ENCODE measurements at regions not wholly inside any gene's neighbourhood (a gene's known extent, or its start where the extent isn't known, plus 50 kb on each side); places are given as distances from the start of the nearest gene placed in this dataset.
"Not testable (repeated sequence)": the region's sequence is repeated elsewhere in the genome, so short reads cannot be mapped to it uniquely, and the experiment has no call there.

GRCh38 chr2:154583274-154583673, 115.2 kb upstream of the KCNJ3 start:
- not testable (repeated sequence) for H3K9me3 ChIP-seq (ENCODE audit: control insufficient read depth, low read depth, low read length); H3K9ac ChIP-seq (ENCODE audit: low read length); H3K27ac ChIP-seq (ENCODE audit: low read length); H3K4me3 ChIP-seq (ENCODE audit: low read length); H3K36me3 ChIP-seq (ENCODE audit: control insufficient read depth, low read depth, low read length); H3K27me3 ChIP-seq (ENCODE audit: control insufficient read depth, insufficient read depth, low read length)
- H3K4me1 ChIP-seq (ENCODE audit: control insufficient read depth, low read depth, low read length) = peaks cover 41% of the 10 kb centered on the region

GRCh38 chr2:154587739-154588138, 110.8 kb upstream of the KCNJ3 start:
- peaks cover 48% of the 10 kb centered on the region for H3K4me1 ChIP-seq (ENCODE audit: control insufficient read depth, low read depth, low read length)
- H3K36me3 ChIP-seq (ENCODE audit: control insufficient read depth, low read depth, low read length) = no peaks in the 10 kb centered on the region
- no peaks in the 10 kb centered on the region for H3K27me3 ChIP-seq (ENCODE audit: control insufficient read depth, insufficient read depth, low read length)
- no peak overlapping the region for H3K9ac ChIP-seq (ENCODE audit: low read length)
- H3K27ac ChIP-seq (ENCODE audit: low read length) = no peak overlapping the region
- no peak overlapping the region for H3K4me3 ChIP-seq (ENCODE audit: low read length)
- no peaks in the 10 kb centered on the region for H3K9me3 ChIP-seq (ENCODE audit: control insufficient read depth, low read depth, low read length)

- no peaks in the 10 kb centered on the region for H3K9me3 ChIP-seq (ENCODE audit: control insufficient read depth, low read depth, low read length)
- H3K27ac ChIP-seq (ENCODE audit: low read length) = peak overlapping the region; percentile 50
These were observed 109.7 kb upstream of the KCNJ3 start for GRCh38 chr2:154588838-154589237.

GRCh38 chr2:154589514-154589913, 109.0 kb upstream of the KCNJ3 start:
- Histone ChIP-seq H3K4me1 (ENCODE audit: control insufficient read depth, low read depth, low read length) (peaks cover 48% of the 10 kb centered on the region), H3K27me3 (ENCODE audit: control insufficient read depth, insufficient read depth, low read length) (no peaks in the 10 kb centered on the region), H3K36me3 (ENCODE audit: control insufficient read depth, low read depth, low read length) (no peaks in the 10 kb centered on the region), H3K9me3 (ENCODE audit: control insufficient read depth, low read depth, low read length) (no peaks in the 10 kb centered on the region), H3K27ac (ENCODE audit: low read length) (peak overlapping the region; percentile 50), H3K9ac (ENCODE audit: low read length) (peak overlapping the region; percentile 22), H3K4me3 (ENCODE audit: low read length) (peak overlapping the region; percentile 35)

More at GRCh38 chr2:154588838-154589237, 109.7 kb upstream of the KCNJ3 start:
- peaks cover 48% of the 10 kb centered on the region for H3K4me1 ChIP-seq (ENCODE audit: control insufficient read depth, low read depth, low read length)
- H3K4me3 ChIP-seq (ENCODE audit: low read length) = peak overlapping the region; percentile 35
- H3K27me3 ChIP-seq (ENCODE audit: control insufficient read depth, insufficient read depth, low read length) = no peaks in the 10 kb centered on the region
- H3K9ac ChIP-seq (ENCODE audit: low read length) = peak overlapping the region; percentile 22
- H3K36me3 ChIP-seq (ENCODE audit: control insufficient read depth, low read depth, low read length) = no peaks in the 10 kb centered on the region

GRCh38 chr2:154591294-154591820, 107.1 kb upstream of the KCNJ3 start:
- H3K27ac ChIP-seq (ENCODE audit: low read length) = peak overlapping the region; percentile 42
- no peak overlapping the region for H3K4me3 ChIP-seq (ENCODE audit: low read length)
- no peaks in the 10 kb centered on the region for H3K27me3 ChIP-seq (ENCODE audit: control insufficient read depth, insufficient read depth, low read length)
- no peaks in the 10 kb centered on the region for H3K9me3 ChIP-seq (ENCODE audit: control insufficient read depth, low read depth, low read length)
- no peaks in the 10 kb centered on the region for H3K36me3 ChIP-seq (ENCODE audit: control insufficient read depth, low read depth, low read length)
- peaks cover 48% of the 10 kb centered on the region for H3K4me1 ChIP-seq (ENCODE audit: control insufficient read depth, low read depth, low read length)
- H3K9ac ChIP-seq (ENCODE audit: low read length) = no peak overlapping the region

- H3K27ac ChIP-seq (ENCODE audit: low read length) = no peak overlapping the region
- no peaks in the 10 kb centered on the region for H3K27me3 ChIP-seq (ENCODE audit: control insufficient read depth, insufficient read depth, low read length)
- no peaks in the 10 kb centered on the region for H3K36me3 ChIP-seq (ENCODE audit: control insufficient read depth, low read depth, low read length)
- H3K9me3 ChIP-seq (ENCODE audit: control insufficient read depth, low read depth, low read length) = no peaks in the 10 kb centered on the region
- no peak overlapping the region for H3K4me3 ChIP-seq (ENCODE audit: low read length)
- no peak overlapping the region for H3K9ac ChIP-seq (ENCODE audit: low read length)
- H3K4me1 ChIP-seq (ENCODE audit: control insufficient read depth, low read depth, low read length) = no peaks in the 10 kb centered on the region
These were observed 99.3 kb upstream of the KCNJ3 start for GRCh38 chr2:154599189-154599588.

- Histone ChIP-seq H3K27ac (ENCODE audit: low read length) (no peak overlapping the region), H3K4me1 (ENCODE audit: control insufficient read depth, low read depth, low read length) (no peaks in the 10 kb centered on the region), H3K36me3 (ENCODE audit: control insufficient read depth, low read depth, low read length) (no peaks in the 10 kb centered on the region), H3K27me3 (ENCODE audit: control insufficient read depth, insufficient read depth, low read length) (no peaks in the 10 kb centered on the region), H3K4me3 (ENCODE audit: low read length) (no peak overlapping the region), H3K9ac (ENCODE audit: low read length) (no peak overlapping the region), H3K9me3 (ENCODE audit: control insufficient read depth, low read depth, low read length) (no peaks in the 10 kb centered on the region)
These were observed 97.5 kb upstream of the KCNJ3 start for GRCh38 chr2:154600927-154601494.

- no peaks in the 10 kb centered on the region for H3K4me1 ChIP-seq (ENCODE audit: control insufficient read depth, low read depth, low read length)
- no peaks in the 10 kb centered on the region for H3K27me3 ChIP-seq (ENCODE audit: control insufficient read depth, insufficient read depth, low read length)
- H3K9me3 ChIP-seq (ENCODE audit: control insufficient read depth, low read depth, low read length) = no peaks in the 10 kb centered on the region
- H3K36me3 ChIP-seq (ENCODE audit: control insufficient read depth, low read depth, low read length) = no peaks in the 10 kb centered on the region
- no peak overlapping the region for H3K27ac ChIP-seq (ENCODE audit: low read length)
- no peak overlapping the region for H3K9ac ChIP-seq (ENCODE audit: low read length)
- H3K4me3 ChIP-seq (ENCODE audit: low read length) = no peak overlapping the region
These were observed 94.8 kb upstream of the KCNJ3 start for GRCh38 chr2:154603682-154604081.

GRCh38 chr2:154608438-154608837, 90.1 kb upstream of the KCNJ3 start:
- Histone ChIP-seq H3K27ac (ENCODE audit: low read length) (no peak overlapping the region), H3K36me3 (ENCODE audit: control insufficient read depth, low read depth, low read length) (no peaks in the 10 kb centered on the region), H3K4me1 (ENCODE audit: control insufficient read depth, low read depth, low read length) (no peaks in the 10 kb centered on the region), H3K27me3 (ENCODE audit: control insufficient read depth, insufficient read depth, low read length) (no peaks in the 10 kb centered on the region), H3K9ac (ENCODE audit: low read length) (no peak overlapping the region), H3K9me3 (ENCODE audit: control insufficient read depth, low read depth, low read length) (no peaks in the 10 kb centered on the region), H3K4me3 (ENCODE audit: low read length) (no peak overlapping the region)

- Histone ChIP-seq H3K9ac (ENCODE audit: low read length) (no peak overlapping the region), H3K27me3 (ENCODE audit: control insufficient read depth, insufficient read depth, low read length) (no peaks in the 10 kb centered on the region)
These were observed 83.6 kb upstream of the KCNJ3 start for GRCh38 chr2:154614906-154615305.

GRCh38 chr2:154616659-154617058, 81.8 kb upstream of the KCNJ3 start:
- Histone ChIP-seq H3K9me3 (ENCODE audit: control insufficient read depth, low read depth, low read length) (no peaks in the 10 kb centered on the region), H3K4me3 (ENCODE audit: low read length) (no peak overlapping the region), H3K9ac (ENCODE audit: low read length) (no peak overlapping the region), H3K36me3 (ENCODE audit: control insufficient read depth, low read depth, low read length) (no peaks in the 10 kb centered on the region), H3K27me3 (ENCODE audit: control insufficient read depth, insufficient read depth, low read length) (no peaks in the 10 kb centered on the region), H3K27ac (ENCODE audit: low read length) (no peak overlapping the region), H3K4me1 (ENCODE audit: control insufficient read depth, low read depth, low read length) (peaks cover 3% of the 10 kb centered on the region)

More at GRCh38 chr2:154614906-154615305, 83.6 kb upstream of the KCNJ3 start:
- Histone ChIP-seq H3K27ac (ENCODE audit: low read length) (no peak overlapping the region), H3K36me3 (ENCODE audit: control insufficient read depth, low read depth, low read length) (no peaks in the 10 kb centered on the region), H3K9me3 (ENCODE audit: control insufficient read depth, low read depth, low read length) (no peaks in the 10 kb centered on the region), H3K4me1 (ENCODE audit: control insufficient read depth, low read depth, low read length) (no peaks in the 10 kb centered on the region), H3K4me3 (ENCODE audit: low read length) (no peak overlapping the region)

- Histone ChIP-seq H3K9ac (ENCODE audit: low read length) (no peak overlapping the region), H3K4me1 (ENCODE audit: control insufficient read depth, low read depth, low read length) (peaks cover 3% of the 10 kb centered on the region), H3K4me3 (ENCODE audit: low read length) (no peak overlapping the region), H3K9me3 (ENCODE audit: control insufficient read depth, low read depth, low read length) (no peaks in the 10 kb centered on the region), H3K36me3 (ENCODE audit: control insufficient read depth, low read depth, low read length) (no peaks in the 10 kb centered on the region), H3K27me3 (ENCODE audit: control insufficient read depth, insufficient read depth, low read length) (no peaks in the 10 kb centered on the region), H3K27ac (ENCODE audit: low read length) (no peak overlapping the region)
These were observed 78.0 kb upstream of the KCNJ3 start for GRCh38 chr2:154620471-154620870.

Measured in iPS-18a (cell line).